Astrocyte of the spinal cord (primary cell): ENCODE measurements at regions not wholly inside any gene's neighbourhood (a gene's known extent, or its start where the extent isn't known, plus 50 kb on each side); places are given as distances from the start of the nearest gene placed in this dataset.

Source experiments
- DNase-seq: peaks from one replicate; pipeline ENCODE4 v3.0.0; 2011; ENCODE audit warnings: low read depth, low spot score
- H3K4me3 ChIP-seq: 2 replicates; pipeline ENCODE4 v1.5.1; 2011; ENCODE audit warnings: low read depth, mild to moderate bottlenecking, low read length, moderate library complexity
- in situ Hi-C: cut with HindIII; loops from 2 replicates; pipeline ENCODE4 v1.10.0; 2017; ENCODE audit warnings: low sequenced_read_pairs
- TF ChIP-seq, protein P1 (sequence below): IDR thresholded peaks from 2 replicates; pipeline ENCODE4 v1.5.1; 2012; ENCODE audit warnings: low read depth, mild to moderate bottlenecking, low read length, inconsistent platforms

DNA sequence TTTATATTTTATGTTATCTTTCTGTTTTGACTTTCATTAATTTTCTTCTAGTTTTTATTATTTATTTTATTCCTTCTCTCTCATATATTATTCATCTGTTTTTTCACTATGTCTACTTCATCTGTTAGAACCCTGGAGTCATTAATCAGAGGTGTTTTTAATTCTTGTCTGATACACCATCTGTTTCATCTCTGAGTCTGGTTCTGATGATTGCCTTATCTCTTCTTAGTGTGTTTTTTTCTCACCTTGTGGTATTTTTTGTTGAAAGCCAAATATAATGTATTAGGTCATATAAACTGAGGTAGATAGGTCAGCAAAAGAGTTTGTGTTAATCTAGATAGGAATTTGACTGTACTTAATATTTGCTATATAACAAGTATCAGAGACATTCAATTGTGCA, 1005.7 kb upstream of the NCAM2 start:
- H3K4me3 ChIP-seq = no peak overlapping the region
- DNase-seq = no peak
- TF ChIP-seq, protein P1, sequence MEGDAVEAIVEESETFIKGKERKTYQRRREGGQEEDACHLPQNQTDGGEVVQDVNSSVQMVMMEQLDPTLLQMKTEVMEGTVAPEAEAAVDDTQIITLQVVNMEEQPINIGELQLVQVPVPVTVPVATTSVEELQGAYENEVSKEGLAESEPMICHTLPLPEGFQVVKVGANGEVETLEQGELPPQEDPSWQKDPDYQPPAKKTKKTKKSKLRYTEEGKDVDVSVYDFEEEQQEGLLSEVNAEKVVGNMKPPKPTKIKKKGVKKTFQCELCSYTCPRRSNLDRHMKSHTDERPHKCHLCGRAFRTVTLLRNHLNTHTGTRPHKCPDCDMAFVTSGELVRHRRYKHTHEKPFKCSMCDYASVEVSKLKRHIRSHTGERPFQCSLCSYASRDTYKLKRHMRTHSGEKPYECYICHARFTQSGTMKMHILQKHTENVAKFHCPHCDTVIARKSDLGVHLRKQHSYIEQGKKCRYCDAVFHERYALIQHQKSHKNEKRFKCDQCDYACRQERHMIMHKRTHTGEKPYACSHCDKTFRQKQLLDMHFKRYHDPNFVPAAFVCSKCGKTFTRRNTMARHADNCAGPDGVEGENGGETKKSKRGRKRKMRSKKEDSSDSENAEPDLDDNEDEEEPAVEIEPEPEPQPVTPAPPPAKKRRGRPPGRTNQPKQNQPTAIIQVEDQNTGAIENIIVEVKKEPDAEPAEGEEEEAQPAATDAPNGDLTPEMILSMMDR = no peak
- in situ Hi-C loops = no loop called here

DNA sequence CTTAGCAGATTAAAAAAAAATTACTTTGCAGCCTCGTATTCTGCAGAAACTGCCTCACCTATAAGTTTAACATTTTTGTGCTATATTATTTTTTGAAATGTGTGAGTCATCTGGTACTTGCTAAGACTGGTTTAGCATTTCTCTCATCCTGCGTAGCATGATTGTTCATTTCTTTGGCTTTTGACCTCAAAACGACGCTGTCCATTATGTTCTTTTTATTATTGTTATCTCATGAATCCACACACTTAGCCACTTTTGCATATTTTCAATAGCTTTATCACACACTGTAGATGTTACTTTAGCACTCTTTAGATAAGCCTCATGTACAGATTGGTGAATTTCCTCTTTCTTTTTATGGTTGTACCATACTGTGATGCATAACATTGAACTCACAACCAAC, 1004.9 kb upstream of the NCAM2 start:
- DNase-seq = no peak
- TF ChIP-seq, protein P1 = no peak
- no peak overlapping the region for H3K4me3 ChIP-seq
- in situ Hi-C loops = no loop called here

DNA sequence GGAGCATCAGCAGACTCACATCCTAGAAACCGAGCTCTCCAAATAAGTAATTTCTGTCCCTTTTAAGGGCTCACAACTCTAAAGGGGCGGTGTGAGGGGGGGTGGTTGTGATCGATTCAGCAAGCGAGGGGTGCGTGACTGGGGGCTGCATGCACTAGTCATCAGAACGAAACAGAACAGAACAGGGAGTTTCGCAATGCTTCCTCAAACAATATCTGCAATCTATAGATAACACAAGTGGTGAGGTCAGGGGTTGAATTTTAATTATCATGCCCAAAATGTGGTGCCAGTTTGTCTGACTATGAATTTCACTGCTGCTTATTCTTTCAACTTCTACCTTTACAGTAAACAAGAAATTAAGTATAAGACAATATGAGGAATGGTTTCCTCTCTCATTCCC, 1003.0 kb upstream of the NCAM2 start:
- TF ChIP-seq, protein P1 = no peak
- H3K4me3 ChIP-seq = no peak overlapping the region
- no peak for DNase-seq
- in situ Hi-C loops = no loop called here

DNA sequence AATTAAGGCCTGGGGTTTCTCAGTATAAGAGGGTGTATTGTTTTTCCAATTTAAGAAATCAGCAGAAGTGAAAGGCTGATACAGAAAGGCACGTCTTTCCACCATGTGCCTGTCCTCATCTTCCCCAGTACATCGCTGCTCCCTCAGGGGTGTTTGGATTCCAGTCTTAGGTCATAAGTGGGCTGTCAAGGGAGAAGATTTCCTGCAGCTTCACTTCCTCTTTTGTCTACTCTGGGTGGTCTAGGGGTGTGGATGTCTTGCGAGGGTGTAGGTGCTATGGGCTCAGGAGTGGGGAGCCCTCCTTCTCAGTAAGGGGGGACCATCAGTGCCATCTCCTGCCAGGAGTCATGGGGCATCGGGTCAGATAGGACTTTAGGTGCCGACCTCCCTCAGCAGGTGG, 999.8 kb upstream of the NCAM2 start:
- TF ChIP-seq, protein P1 = no peak
- H3K4me3 ChIP-seq = no peak overlapping the region
- in situ Hi-C loops = no loop called here
- no peak for DNase-seq

DNA sequence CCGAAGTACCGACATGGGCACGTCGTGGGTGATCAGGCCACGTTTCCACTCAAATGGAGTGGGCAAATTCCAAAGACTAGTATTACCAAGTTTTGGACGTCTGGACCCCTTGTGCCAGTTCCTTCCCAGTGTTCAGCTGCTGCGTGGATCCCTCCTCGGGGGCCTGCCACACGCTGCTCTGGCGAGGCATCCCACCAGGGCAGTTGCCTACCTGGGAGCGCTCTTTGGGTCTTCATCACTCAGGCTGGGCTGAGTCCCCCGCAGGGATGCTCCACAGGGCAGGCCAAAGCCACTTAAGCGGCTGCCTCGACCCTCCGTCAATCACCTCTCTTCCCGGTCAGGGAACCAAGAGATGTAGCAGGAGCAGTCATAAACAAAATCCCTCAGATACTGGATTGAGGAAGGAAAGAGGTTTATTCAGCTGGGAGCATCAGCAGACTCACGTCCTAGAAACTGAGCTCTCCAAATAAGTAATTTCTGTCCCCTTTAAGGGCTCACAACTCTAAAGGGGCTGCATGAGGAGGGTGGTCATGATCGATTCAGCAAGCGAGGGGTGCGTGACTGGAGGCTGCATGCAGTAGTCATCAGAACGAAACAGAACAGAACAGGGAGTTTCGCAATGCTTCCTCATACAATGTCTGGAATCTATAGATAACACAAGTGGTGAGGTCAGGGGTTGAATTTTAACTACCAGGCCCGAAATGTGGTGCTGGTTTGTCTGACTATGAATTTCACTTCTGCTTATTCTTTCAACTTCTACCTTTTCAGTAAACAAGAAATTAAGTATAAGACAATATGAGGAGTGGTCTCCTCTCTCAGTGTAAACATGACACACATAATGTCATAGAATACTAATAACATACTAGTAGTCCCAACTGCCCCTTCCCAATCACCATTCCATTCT, 998.6 kb upstream of the NCAM2 start:
- TF ChIP-seq, protein P1 = no peak
- no peak overlapping the region for H3K4me3 ChIP-seq
- DNase-seq = no peak
- in situ Hi-C loops = no loop called here

DNA sequence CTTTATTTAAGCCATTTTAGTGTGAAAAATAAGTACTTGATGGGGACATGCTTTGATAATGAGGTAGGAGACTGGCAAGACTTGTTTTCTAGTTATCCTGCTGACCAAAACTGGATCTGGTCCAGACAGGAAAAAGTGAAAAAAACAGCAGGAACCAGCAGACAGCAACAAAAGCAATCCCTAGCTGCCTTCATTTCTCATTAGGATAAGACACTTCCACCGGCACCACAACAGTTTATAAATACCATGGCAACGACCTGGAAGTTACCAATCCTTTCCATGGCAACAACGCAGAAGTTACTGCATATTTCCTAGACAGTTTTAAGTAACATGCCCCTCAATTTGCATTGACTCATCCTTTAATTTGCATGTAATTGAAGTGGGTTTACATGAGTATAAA, 993.8 kb upstream of the NCAM2 start:
- no peak overlapping the region for H3K4me3 ChIP-seq
- TF ChIP-seq, protein P1 = no peak
- in situ Hi-C loops = no loop called here
- DNase-seq = no peak
